HG03432 (cell line): ENCODE measurements at regions not wholly inside any gene's neighbourhood (a gene's known extent, or its start where the extent isn't known, plus 50 kb on each side); places are given as distances from the start of the nearest gene placed in this dataset.
"Not testable (repeated sequence)": the region's sequence is repeated elsewhere in the genome, so short reads cannot be mapped to it uniquely, and the experiment has no call there.

Experiments
- ATAC-seq: cut with Tn5 transposase; IDR thresholded peaks from one replicate; pipeline ENCODE4 v1.9.1; 2021; ENCODE audit warnings: mild to moderate bottlenecking, moderate library complexity; ENCODE audit not compliant: unreplicated experiment

DNA sequence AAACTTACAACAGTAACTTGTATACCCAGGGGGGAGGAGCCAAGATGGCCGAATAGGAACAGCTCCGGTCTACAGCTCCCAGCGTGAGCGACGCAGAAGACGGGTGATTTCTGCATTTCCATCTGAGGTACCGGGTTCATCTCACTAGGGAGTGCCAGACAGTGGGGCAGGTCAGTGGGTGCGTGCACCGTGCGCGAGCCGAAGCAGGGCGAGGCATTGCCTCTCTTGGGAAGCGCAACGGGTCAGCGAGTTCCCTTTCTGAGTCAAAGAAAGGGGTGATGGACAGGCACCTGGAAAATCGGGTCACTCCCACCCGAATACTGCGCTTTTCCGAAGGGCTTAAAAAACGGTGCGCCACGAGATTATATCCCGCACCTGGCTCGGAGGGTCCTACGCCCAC lies 278.8 kb downstream of the FAM47B start:
- ATAC-seq = not testable (repeated sequence)

DNA sequence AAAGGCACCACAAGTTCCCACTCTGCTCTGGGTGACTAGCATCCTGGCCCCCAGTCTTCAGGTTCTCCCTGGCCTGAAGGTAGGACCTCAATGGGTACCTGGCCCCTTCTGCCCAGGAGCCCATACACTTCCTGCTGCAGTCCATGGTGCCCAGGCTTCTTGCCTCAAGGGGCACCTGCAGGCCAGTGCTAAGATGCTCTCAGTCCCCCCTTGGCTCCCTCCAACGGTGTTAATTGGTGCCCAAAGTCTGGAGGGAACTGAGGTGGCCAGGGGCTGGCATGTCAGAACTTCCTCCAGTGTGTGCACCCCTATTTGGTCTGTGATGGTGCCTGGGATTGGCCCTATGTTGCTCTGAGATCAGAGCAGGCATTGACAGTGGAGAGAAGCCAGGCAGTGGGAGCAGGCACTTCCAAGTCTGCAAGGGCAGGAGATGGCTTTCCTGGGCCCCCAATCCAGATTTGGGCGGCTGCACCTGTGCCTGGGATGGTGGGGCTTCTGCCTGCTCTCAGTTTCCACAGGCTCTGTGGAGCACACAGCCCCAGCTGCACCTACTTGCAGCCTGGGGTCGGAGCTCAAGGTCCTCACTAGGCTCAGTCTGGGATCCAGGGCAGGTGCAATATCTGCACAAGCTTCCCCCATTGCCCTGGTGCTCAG lies 301.6 kb downstream of the FAM47B start:
- no peak for ATAC-seq

DNA sequence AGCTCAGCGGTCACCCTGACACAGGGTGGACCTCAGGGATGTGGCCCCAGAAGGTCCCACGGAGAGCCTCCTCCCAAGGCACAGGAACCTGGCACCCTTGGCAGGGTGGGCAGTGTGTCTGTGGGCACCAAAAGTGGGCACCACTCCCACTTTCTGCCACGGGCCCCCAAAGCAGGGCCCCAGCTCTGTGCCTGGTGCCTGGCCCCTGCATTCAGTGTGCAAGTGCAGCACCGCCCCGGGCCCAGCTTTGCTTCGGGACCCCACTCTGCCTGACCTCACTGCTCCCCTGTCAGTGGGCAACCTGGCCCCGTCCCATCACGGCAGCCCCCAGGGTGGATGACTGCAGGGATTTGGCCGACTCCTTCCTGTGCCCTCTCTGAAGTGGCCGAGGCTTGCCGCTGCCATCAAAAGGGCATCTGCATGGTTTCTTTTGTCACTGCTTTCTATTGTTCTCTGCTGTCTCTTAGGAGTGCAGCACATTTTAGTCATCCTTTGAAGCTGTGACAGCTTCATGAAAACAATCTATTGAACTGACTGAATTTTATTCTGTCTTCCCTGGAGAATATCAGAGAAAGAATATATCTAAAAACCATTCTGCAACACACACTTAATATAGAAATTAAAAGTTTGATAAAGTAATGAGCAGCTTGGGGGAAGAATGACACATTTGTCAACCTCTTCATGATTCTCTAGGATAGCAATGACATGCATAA lies 302.4 kb downstream of the FAM47B start:
- no peak for ATAC-seq

DNA sequence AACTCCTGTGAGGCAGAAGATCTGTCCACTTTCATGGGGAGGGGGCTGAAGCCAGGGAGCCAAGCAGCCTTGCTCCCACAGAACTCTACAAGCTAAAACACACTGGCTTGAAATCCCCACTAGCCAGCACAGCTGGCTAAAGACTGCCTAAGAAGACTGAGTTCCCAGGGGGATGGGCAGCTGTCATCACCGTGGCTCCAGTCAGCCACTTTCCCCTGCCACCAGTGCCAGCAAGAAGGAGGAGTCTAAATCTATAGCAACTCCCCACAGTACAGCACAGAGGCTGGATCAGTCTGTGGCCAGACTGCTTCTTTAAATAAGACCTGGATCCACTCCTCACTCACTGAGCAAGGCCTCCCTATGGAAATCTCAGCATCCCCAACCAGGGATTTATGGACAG lies 308.6 kb downstream of the FAM47B start:
- no peak for ATAC-seq

DNA sequence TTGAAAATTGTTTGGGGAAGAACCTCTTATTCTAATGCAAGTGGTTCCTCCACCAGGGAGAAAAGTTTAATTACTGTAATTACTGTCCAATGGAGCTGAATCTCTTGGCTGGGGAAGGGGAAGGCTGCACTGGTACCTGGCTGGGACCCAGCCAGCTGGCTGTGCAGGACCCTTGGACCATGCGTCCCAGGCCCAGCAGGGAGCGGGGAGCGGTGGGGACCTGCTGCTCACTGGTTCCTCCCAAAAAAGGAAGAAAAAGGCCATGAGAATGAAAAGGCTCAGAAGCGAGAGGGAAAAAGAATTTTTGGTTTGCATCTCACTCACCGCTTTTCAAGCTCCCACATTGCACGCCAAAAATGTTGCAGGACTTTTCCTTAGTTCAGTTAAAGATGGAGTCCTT lies 333.5 kb downstream of the FAM47B start:
- no peak for ATAC-seq

DNA sequence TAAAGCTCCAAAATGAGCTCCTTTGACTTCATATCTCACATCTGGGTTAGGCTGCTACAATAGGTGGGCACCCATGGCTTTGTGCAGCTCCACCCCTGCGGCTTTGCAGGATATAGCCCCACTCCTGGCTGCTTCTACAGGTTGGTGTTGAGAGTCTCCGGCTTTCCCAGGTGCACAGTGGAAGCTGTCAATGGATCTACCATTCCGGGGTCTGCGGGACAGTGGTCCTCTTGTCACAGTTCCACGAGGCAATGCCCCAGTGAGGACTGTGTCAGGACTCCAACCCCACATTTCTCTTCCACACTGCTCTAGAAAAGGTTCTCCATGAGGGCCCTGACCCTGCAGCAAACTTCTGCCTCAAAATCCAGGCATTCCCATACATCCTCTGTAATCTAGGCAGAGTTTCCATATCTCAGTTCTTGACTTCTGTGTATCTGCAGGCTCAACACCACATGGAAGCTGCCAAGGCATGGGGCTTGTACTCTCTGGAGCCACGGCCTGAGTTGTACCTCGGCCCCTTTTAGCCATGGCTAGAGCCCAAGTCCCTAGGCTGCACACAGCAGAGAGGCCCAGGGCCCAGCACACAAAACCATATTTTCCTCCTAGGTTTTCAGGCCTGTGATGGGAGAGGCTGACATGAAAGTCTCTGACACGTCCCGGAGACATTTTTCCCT lies 342.8 kb downstream of the FAM47B start:
- no peak for ATAC-seq

DNA sequence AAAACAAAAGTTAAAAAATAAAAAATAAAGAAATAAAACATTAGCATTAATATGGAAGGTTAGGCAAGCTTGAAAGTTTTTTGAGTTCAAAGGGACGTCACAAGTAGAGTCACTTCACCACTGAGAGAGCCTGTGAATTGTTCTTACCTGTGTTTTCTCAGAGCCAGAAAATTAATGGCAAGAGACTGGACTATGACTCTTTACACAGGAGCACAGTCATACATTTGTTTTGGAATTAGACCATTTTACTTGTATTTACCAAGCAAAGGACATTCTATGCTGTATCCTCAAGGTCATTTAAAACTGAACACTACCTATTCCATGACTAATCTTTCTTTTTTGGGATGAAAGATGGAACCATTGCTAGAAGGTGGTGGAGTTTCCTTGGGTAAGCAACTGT lies 346.1 kb downstream of the FAM47B start:
- ATAC-seq = no peak

DNA sequence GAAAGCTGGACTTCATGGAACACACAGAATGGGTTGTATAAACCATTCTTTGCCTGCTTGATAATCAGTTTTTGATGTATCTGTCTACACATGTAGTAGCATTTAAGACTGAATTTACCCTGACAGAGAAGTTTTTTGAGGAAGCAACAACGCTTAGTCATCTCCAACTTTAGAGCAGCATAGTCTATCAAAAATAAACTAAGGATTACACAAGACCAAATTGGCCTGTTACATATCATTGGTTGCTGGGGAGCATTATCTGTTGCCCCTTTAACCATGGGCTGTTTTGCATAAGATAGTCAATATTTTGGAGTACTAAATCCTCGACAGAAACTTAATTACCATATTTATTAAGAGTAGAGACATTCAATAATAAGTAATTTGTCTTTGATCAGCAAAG lies 347.4 kb downstream of the FAM47B start:
- no peak for ATAC-seq

DNA sequence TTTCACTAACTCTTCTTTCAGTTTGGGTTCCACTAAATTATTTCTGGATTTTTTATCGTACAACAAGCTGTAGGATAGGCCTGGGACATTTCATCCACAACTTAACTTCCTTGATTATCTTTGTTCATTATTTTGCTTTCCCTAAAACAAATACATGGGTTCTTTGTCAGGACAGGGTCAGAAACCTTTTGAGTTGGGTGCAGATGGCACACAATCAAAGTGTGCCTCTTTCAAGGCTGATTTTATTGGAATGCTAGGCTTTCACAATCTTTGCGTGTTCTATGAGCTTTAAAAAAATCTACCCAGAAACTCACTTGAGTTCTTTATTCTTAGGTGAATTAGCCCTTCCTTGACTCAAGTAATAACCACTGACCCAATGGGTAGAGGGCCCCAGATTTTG lies 348.4 kb downstream of the FAM47B start:
- no peak for ATAC-seq

DNA sequence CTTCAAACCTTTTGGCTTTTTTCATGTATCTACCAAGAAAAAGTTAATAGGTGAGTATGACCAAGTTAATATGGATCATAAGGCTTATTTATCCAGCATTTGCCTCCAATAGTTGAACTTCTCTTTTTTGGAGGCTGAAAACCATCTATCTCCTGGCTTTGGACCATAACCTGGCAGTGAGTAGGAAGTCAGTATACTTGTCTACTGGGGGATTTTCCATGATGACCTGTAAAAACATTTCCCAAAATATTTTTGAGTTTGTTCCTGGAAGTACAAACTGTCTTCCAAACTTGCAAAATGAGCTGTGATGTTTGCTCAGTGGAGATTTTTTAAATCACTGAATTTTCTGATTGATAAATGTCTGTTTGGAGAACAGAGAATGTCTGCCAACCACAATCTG lies 349.9 kb downstream of the FAM47B start:
- no peak for ATAC-seq

DNA sequence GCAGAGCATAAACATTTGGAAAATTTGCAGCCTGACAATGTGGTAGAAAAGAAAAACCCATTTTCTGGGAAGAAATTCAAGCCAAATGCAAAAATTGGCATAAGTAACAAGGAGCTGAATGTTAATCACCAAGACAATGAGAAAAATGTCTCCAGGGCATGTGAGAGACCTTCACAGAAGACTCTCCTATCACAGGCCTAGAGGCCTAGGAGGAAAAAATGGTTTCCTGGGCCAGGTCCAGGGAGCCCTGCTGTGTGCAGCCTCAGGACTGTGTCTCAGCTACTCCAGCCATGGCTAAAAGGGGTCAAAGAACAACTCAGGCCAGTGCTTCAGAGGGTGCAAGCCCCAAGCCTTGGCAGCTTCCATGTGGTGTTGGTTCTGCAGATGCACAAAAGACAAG lies 362.4 kb downstream of the FAM47B start:
- ATAC-seq = not testable (repeated sequence)

DNA sequence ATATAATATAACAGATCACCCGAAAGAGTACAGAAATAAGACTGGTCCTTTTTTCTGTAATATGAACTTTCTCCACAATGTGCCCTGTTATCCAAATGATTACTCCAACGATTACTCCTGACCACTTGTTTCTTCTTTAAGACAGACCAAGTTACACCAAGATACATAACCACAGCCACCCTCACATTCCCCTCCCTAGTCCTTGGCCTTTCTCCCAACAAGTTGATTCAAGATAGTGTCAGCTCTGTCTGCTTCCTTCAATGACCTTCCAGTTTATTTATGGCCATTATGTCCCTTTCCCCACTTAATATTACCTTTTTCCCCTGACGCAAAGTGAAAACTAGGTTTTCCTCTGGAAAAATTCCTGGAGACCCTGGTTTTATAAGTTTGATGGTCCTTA lies 397.2 kb downstream of the FAM47B start:
- no peak for ATAC-seq

DNA sequence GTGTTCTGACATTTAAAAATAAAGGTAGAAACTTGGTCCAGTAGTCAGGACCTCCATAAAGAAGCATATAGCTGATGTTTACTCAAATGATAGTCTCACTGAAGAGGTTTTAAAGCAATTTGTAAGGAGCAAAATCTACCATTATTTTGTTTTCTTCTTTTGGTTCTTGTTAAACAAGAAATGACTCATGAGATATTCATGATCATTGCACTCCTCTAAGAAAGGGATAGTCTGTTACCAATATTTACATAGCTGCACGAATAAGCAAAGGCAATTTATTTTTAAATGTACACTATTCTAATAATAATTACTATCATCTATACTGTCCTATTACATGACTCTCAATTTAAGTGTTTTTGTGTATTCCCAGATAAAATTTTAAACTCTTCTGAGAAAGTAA lies 397.9 kb downstream of the FAM47B start:
- no peak for ATAC-seq

DNA sequence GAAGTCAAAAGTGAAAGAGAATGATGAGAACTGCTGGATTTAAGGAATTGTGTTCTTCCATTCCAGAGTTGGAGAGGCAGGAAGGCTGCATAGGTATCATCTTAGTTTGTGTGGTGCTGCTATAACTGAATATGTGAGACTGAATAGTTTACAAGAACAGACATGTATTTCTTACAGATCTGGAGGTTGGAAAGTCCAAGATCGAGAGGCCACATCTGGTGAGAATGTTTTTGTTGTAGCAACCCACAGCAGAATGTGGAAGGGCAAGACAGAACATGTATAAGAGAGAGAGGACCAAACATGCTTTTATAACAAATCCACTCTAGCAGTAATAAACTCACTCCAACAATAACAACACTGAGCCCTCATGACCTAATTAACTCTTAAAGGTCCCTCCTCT lies 408.6 kb downstream of the FAM47B start:
- ATAC-seq = no peak

DNA sequence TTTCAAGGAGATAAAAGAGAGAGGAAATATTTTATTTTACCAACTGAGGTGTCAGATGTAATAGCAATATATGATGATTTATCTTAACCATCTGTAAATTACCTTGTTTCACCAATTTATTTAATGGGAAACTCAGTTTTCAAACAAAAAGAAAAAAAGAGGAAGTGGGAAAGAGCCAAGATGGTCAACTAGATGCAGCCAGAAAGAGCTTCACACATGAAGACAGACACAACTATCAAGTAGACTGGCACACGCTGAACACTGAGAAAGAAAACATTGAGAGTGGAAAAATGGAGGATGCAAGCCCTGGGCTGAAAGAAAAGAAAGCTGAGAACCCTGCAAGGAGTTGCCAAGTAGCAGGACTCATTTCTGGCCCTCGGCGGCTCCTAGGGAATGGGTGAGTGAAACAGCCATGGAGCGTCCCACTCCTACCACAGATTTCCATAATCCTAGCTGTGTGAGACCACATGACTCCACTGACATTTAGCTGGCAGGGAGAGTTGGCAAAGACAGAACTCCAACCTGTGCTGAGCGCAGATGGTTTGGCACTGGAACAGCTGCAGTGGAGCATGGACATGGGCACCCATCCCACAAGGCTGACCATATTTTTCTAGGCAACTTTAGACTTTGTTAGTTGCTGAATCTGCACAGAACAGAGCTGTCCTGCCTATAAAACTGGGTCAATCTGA lies 409.3 kb downstream of the FAM47B start:
- no peak for ATAC-seq

DNA sequence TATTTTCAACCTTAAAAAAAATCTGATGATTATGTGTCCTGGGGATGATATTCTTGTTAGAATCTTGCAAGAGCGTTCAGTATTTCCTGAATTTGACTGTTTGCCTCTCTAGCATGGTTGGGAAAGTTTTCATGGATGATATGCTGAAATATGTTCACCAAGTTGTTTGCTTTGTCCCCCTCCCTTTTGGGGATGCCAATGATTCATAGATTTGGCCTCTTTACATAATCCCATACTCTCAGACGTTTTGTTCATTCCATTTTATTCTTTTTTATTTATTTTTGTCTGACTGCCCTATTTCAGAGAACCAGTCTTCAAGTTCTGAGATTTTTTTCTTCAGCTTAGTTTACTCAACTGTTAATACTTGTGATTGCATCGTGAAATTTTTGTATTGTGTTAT lies 415.1 kb downstream of the FAM47B start:
- no peak for ATAC-seq

DNA sequence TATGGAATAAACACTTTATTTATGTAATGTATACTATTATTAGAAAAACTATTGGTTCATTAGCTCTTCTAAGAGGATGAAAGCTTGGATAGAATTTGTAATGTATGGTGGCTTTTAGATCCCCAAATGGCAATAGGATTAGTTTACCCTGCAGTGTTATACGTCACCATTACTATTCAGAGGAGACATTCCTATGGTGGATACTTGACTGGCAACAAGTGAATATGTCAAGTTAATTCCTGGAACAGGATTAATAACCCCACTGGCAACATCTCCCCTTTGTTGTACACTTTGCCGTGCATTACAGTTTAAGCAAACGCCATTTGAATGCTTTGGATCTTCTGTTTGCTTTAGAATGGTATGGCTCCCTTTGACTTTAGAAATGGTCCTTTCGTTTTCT lies 420.3 kb downstream of the FAM47B start:
- no peak for ATAC-seq

DNA sequence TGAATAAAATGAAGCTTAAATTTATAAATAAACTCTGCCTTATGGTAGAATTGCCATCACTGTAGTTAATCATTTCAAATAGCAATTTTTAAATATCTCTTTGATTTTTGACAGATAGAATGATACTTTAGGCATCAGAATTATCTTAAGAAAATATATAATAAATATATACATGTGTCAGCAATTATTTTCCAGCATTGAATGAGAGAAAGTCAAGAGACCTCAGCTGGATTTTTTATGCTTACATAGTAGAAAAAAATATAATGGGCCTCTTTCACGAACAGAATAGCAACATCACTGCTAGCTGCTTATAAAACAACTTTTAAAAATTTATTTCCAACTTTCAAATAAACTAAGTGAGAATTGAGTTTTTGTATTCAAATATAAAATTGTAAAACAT lies 424.0 kb upstream of the MAGEB16 start:
- no peak for ATAC-seq

DNA sequence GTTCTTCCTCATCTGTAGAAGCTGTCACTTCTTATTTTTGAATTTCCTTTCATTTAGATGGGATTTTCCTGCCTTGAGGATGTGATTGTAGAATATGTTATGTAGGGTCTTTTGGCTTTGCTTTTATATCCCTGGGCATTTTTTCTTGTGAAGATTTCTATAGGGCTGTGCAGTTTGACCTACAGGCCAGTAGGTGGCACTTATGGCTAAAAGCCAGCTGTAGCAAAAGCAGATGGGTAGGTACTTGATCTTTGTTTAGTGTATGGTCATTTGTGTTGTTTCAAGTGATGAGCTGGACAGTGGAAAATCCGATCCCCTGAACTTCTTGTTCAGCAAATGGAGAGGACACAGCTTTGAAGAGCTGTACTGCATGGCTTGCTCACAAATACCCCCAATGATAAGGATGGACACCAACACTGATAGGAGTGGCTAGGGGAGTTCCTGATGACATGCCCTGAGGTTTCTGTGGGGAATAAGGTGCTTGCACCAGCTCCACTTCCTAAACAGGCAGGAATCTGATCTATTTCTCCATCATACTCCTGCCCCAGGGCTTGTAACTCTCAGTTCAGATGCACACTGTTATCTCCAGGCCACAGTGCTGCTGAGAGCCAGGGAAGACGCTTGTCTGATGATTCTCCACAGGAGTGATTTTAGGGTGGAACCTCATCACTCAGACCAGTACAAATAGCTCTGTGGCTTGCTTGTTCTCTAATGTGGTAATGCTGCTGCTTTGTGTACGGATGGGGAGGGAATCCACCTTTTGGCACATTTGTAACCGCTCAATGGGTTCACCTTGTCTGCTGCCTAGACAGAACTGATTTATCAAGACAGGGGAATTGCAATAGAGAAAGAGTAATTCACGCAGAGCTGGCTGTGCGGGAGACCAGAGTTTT lies 417.1 kb upstream of the MAGEB16 start:
- ATAC-seq = peak; percentile 87

DNA sequence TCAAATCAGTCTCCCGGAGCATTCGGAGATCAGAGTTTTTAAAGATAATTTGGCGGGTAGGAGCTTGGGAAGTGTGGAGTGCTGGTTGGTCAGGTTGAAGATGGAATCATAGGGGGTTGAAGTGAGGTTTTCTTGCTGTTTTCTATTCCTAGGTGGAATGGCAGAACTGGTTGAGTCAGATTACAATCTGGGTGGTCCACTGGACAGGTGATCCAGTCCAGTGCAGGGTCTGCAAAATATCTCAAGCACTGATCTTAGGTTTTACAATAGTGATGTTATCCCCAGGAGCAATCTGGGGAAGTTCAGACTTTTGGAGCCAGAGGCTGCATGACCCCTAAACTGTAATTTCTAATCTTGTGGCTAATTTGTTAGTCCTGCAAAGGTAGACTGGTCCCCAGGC lies 416.4 kb upstream of the MAGEB16 start:
- not testable (repeated sequence) for ATAC-seq

DNA sequence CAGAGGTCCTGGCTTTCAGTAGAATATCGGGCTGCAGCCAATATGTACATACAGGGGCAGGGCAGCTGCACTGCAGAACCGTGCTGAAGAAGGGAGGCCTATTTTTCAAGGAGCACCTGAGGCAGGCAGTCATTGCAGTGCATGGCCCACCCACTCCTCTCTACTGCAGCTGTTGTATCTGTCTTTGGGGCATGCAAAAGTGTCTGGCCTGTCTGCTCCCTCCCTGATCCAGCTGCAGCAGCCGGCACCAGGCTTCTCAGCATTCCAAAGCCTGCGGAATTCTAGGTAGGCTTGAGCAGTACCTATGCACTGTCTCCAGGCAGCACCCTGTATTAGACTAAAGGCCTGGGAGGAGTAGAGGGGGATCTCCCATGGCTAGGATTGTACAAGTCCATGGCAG lies 415.2 kb upstream of the MAGEB16 start:
- no peak for ATAC-seq
